GM19395 (cell line): ENCODE measurements at regions not wholly inside any gene's neighbourhood (a gene's known extent, or its start where the extent isn't known, plus 50 kb on each side); places are given as distances from the start of the nearest gene placed in this dataset.

ENCODE experiments used
- ATAC-seq: cut with Tn5 transposase; IDR thresholded peaks from one replicate; pipeline ENCODE4 v1.9.1; 2021; ENCODE audit warnings: mild to moderate bottlenecking, moderate library complexity; ENCODE audit not compliant: unreplicated experiment

DNA sequence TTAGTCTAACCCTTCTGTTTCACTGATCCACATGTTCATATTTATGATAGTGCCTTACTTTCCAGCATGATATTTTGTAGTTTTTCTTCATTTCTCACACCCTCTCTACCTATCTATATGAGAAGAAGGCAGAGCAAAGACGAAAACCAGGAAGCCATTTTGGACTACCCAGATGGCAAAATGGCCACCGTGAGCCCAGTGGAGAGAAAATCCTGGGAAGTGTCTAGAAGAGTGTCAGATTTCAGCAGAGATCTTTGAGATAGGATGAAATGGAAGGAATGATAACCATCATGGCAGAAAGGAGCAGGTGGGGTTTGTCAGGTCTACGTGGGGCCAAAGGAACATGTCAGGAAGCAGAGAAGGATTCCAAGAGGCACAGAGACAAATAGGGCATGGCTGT lies 84.0 kb upstream of the MYCN start:
- no peak for ATAC-seq

DNA sequence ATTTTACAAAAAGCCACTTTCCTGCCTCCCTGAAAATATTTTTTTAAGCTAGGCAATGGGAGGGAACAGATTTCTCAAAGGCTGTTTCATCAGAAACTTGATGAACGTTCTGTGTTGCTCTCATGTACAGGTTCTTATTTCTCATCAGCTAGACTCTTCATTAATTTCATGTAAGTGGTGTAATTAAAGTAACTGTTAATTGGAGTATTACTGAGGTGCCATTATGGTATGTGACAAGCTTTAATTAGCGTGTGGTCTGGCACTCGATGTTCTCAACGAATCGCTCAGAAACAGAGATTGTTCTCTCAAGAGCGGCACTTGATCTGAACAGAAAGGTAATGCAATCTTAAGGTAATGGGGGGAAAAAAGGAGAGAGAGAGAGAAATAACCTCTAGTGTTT lies 81.9 kb upstream of the MYCN start:
- ATAC-seq, result no peak

DNA sequence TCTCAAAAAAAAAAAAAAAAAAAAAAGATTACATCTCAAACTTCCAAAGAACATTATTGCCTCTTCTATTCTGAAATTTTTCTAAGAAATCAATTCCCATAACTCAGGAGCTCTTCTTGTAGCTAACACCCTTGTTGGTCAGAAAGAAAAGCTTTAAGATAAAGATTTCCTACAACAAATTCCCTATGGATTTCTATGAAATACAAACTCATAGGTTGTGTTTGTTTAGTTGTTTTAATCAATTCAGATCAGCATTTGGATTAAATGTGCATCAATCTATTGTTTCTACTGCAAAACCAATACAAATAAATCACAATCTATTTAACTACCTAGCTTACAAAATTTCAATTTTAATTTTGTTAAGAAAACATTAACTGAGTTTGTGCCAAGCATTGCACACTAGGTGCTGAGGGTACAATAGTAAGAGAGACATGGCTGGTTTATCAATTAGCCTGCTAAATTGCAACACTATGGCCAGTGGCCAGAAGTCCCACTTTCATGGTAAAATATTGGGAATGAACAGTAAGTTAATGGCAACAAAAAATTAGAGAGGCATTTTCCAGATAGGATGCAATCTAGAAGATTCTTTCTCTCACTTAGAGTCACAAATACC lies 80.2 kb upstream of the MYCN start:
- ATAC-seq, result no peak

DNA sequence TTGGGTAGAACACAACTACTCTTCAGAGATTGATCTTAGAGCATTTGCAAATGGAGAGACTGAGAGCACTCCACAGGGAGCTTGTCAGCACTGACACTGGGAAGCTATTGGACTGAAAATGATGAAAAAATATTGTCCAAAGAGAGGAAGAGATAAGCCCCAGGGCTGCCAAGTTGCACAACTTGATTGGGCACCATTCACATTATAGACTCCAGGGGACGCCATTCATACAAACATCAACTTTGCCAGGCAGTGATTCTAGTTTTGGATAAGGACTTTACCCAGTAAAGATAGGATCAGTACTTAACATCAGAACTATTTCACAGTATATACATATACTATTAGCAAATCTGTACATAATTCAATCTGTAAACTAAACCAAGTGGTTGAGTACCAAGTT lies 79.6 kb upstream of the MYCN start:
- ATAC-seq, result no peak

DNA sequence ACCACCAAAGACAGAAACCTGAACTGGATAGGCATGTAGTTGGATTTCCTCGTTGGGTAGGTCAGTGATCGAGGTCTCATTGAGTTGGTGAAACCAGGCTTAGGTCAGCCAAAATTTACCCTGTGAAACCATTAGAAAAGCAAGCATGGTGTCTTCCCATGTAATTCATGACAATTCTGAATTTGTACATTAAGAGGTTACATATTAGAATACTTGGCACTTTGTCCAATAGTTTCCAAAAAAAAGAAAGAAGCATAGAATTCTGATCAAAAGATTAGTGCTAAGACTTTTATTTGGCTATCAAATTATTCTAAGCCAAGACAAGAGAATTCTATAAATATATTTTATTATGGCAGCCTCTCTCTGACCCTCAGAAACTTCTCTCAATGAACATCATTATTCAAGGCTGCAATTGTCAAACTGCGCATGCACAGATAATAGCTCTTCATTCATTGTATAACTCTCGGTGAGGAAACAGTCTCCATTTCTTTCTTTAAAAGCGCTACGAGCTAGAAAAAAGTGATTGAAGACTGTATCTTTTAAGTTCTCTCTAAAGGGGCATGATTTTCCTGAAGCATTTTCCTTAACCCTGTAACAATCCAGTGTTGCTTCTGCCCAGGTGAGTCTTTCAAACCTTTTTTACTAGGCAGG lies 79.1 kb upstream of the MYCN start:
- no peak for ATAC-seq

DNA sequence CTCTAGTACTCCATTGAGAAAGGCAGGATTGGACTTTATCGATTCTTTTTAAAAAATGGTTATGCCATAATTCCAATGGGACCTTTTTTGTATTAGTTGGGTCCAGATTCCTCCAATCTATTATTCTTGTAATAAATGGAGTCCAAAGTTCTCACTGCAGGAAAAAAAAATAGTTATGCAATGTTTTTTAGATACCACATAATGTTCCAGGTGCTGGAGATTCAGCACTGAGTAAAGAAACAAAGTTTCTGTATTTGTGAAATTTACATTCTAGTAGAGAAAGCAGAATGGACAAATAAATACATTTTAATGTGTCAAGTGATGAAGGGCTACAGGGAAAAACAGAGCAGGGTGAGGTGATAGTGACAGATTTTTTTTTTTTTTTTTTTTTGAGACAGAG lies 78.5 kb upstream of the MYCN start:
- ATAC-seq, result no peak

DNA sequence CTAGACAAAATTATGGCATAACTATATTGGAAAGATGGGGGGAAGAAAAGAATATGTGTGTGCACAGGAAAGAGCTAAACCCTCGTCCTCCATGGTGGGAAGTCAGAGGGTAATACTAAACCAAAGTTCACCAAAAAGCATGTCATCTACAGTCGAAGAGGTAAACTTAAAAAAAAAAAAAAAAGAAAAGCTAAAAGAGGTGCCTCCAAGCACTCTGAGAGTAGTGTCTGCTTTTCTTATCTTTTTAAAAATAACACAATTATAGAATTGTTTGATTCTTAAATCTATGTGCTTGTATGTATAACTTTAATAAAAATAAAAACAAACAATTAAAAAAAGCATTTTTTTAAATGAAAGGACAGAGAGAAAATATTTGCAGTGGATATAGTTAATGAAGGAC lies 77.3 kb upstream of the MYCN start:
- ATAC-seq, result no peak

DNA sequence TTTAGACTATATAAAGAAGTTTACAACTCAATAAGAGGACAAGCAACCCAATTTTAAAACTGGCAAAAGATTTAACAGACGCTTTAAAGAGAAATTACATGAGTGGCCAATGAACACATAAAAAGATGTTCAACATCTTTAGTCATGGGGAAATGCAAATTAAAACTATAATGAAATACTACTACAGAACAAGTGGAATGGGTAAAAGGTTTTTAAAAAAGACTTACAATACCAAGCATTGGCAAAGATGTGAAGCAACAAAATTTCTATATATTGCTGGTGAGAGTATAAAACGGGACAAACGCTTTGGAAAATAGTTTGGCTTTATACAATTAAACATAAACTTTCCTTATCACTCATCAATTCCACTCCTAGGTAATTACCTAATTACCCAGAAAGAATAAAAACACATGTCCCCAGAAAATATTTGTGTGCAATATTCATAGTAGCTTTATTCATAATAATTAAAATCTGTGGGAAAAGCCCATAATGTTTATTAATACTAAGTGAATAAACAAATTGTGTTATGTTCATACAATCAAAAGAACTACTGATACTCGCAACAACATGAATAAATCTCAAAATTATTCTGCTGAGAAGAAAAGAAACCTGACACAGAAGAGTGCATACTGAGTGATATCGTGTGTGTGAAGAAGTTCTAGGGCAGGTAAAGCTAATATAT lies 76.7 kb upstream of the MYCN start:
- ATAC-seq, result no peak

DNA sequence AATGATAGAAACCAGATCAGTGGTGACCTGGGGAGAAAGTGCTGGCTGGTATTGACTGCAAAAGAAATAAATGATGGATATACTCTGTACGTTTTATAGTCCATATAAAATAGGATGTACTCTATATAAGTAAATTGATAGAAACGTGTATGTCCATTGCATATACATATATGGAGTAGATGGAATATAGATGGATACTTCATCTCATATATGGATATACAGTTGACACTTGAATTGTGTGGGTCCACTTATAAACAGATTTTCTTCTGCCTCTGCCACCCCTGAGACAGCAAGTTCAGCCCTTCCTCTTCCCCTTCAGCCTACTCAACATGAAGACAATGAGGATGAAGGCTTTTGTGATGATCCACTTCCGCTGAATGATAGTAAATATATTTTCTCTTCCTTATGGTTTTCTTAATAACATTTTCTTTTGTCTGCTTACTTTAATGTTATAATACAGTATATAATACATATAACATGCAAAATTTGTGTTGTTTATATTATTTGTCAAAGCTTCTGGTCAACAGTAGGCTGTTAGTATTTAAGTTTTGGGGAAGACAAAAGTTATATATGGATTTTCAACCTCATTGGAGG lies 76.1 kb upstream of the MYCN start:
- no peak for ATAC-seq

DNA sequence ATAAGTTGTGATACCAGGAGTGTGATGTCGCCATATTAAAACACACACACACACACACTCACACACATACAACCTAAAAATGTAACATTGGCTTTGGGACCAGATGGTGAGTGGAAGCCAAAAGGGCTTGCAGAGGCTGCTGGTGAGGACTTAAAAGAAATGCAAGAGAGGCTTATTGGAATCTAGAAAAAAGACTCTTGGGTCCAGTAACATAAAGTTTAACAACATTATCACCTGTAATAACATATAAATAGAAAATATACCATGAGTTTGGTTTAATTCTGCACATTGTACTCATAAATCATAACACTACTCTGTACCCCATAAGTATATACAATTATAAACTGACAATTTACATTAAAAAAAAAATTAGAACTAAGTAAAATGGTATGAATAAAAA lies 74.4 kb upstream of the MYCN start:
- no peak for ATAC-seq

DNA sequence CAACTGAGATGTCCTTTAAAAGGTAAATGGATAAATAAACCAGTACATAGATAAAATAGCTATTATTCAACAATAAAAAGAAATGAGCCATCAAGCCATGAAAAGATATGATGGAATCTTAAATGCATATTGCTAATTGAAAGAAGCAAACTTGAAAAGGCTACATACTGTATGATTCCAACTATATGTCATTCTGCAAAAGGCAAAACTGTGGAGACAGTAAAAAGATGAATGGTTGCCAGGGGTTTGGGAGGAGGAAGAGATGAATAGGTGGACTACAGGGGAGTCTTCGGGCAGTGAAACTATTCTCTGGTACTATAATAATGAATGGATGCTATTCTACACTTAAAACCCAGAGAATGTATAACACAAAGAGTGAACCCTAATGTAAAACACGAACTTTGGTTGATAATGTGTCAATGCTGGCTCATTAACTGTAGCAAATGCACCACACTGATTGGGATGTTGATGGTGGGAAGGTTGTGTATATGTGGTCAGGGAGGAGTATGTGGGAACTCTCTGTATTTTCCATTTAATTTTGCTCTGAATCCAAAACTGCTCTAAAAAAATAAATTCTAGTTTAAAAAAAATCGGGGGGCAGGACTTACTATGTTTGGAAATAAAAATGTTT lies 73.7 kb upstream of the MYCN start:
- no peak for ATAC-seq

DNA sequence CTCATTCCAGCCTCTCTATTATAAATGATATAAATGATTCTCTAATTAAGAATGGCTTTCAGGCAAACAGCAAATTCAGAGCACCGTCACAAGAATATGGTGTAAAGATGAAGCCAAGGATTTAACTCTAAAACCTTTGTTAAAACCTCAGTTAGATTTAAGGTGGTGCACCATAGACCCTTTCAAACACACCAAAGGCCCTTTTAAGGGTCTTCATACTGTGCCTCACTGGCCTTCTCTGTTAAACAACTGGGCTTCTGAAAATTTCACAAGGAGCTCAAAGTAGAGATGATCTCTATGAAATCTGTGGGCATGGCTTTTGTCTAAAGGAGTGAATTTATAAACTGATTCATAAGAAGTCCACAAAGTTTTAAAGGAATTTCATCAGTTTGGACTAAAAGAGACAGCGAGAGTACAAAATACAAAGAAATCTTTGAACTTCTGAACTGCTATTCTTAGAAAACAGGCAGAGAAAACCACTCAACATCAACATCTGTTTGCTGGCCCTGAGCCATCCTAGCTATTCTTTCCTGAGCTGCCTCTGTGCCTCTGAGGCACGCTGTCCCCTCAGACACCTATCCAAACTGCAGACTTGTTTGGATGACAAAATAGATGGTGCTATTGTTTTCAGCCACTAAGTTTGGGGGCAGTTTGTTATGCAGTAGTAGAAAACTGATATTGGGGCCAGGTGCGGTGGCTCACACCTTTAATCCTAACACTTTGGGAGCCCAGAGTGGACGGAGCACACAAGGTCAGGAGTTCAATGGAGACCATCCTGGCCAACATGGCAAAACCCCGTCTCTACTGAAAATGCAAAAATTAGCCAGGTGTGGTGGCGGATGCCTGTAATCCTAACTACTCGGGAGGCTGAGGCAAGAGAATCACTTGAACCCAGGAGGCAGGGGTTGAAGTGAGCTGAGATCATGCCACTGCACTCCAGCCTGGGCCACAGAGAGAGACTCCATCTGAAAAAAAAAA lies 72.9 kb upstream of the MYCN start:
- no peak for ATAC-seq

DNA sequence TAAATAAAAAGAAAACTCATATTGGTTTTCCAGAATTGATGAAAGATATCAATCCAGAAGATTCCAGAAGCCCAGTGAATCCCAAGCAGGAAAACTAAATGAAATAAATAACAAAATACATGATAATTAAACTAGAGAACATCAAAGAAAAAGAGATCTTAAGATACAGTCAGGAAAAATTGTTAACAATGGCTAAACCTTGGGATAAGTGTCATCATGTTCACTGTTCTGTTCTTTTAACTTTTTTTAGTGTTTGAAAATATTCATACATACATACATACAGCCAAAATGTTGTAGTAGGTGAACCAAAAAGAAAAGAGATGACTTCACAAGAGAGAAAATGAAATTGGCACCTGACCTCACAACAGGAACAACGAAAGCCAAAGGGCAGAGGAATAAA lies 72.2 kb upstream of the MYCN start:
- ATAC-seq, result no peak

DNA sequence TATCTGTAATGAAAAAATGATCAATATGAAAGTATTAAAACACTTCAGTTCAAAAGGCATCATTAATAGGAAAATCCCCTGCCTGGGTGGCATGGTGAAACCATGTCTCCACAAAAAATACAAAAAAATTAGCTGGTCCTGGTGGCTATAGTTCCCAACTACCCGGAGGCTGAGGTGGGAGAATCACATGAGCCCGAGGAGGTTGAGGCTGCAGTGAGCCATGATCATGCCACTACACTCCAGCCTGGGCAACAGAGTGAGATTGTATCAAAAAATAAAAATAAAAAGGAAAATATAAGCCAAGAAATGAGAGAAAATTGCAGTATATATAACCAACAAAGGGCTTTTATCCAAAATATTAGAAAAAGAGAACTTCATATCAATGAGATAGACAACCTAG lies 71.6 kb upstream of the MYCN start:
- no peak for ATAC-seq

DNA sequence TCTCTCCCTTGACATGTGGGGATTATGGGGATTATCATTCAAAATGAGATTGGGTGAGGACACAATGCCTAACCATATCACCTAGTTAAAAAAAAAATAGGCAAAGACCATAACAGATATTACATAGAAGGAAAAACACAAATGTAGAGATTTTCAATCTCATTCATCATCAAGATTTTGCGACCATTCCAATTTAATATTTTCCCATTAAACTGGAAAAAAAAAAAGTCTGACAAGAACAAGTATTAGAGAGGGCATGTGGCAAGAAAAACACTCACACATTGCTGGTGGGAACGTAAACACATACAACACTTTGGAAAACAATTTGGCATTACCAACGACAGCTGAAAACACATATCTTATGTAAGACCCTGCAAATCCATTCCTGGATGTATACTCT lies 71.0 kb upstream of the MYCN start:
- ATAC-seq, result no peak

DNA sequence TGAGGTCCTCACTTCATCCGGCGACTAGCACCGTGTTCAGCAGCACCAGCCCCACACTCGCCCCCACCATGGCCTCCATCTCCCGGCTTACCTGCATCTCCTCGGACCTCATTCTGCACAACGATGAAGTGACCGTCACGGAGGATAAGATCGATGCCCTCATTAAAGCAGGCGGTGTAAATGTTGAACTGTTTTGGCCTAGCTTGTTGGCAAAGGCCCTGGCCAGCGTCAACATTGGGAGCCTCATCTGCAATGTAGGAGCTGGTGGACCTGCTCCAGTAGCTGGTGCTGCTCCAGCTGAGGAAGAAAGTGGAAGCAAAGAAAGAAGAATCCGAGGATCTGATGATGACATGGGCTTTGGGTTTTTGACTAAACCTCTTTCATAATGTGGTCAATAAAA lies 70.5 kb upstream of the MYCN start:
- no peak for ATAC-seq

DNA sequence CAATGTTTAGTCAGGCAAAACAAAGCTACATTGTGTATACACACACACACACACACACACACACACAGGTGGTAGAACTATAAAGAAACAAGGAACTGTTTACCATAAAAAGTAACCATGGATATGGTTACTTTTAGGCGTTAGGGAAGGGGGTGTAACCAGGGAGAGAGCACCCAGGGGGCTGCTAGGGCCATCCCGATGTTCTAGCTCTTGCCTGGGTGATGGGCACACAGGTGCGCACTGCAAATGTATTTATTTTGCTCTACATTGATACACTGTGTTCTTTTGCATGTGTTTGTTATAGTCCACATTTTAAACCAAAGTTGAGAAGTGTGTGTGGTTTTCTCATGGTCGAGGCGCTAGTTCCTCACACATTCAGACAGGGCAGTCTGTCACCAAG lies 69.8 kb upstream of the MYCN start:
- ATAC-seq, result no peak

DNA sequence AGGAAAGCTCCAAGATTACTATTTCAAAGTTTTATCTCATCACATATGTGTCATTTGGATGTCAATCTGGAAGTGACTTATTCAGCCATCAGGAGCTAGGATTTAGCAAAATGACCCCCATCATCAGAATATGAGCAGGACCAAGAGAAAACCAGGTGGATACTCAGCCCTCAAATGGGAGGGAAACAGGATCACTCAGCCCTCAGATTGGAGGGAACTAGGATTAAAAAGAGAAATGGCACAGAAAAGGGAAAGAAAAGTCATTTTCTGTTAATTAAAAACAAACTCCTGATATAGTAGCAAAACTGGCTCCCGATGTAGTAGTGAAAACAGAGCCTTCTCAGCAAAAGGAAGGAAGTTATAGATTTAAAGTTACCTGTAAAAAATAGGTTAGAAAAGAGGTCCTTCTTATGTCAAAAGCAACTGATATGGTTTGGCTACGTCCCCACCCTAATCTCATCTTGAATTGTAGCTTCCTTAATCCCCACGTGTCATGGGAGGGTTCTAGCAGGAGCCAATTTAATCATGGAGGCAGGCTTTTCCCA lies 69.0 kb upstream of the MYCN start:
- no peak for ATAC-seq

DNA sequence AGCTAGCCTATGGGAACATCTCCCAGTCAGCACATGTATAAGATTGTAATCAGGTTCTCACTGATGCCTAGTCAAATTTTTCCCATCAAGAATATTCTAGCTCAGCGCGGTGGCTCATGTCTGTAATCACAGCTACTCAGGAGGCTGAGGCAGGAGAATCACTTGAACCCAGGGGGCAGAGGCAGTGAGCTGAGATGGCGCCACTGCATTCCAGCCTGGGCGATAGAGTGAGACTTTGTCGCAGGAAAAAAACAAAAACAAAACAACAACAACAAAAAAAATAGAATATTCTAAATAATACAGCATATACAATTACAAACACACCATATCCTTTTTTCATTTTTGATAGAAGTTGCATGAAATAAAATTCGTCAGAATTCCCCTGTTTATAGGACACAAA lies 67.5 kb upstream of the MYCN start:
- ATAC-seq, result no peak

DNA sequence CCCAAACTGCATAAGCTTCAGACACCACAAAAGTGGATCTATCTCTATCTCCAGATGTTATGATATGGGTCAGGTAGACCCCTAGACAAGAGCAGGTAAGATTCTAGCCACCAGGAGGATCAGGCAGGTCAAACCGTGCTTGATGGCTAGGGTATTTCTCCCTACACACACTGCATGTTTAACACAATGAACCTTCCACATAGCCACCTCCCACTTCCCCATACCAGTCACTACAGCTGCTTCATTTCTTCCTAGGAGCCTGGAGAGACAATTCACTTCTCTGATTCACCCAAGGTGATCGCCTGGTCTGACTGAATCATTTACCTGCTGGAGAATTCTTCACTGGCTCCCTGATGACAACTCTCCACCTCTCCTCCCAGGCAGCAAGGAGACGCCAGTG lies 66.0 kb upstream of the MYCN start:
- ATAC-seq, result no peak
